ENCODE measurements at regions not wholly inside any gene's neighbourhood (a gene's known extent, or its start where the extent isn't known, plus 50 kb on each side); places are given as distances from the start of the nearest gene placed in this dataset.

DNA sequence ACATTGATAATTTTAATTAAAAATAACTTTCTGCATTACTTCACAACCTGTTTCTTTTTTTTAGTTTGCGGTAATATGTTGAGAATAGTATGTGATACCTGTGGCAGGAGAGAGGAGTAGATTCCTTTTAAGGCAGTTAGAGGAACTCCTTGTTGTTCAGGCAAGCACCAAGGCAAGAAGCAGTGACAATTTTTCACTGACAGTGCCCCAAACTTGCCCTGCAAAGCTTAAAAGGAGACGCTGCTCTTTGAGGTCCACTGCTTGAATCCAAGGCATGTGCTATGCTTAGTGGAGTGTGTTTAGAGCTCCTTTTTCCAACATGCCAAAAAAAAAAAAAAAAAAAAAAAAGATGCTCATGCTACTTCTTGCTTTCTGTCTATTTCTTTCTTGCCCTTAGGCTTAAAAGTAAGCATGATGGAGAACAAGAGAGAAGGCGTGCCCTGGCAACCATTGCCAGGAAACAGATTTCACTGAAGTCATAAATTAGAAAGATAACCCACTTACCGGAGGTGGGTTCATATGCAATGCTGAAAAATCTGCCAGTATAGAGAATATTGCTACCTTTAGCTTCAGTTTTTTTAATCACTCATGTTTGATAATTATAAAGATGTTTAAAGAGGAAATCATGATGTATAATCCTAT lies 58.3 kb upstream of the DYRK2 start:
- peaks cover 5% of the 10 kb centered on the region for H3K27me3 Mint-ChIP-seq (ENCODE audit: low read depth, poor library complexity)
- DNase-seq, result no peak
- no peaks in the 10 kb centered on the region for H3K9me3 Mint-ChIP-seq
- TF ChIP-seq, protein P1, sequence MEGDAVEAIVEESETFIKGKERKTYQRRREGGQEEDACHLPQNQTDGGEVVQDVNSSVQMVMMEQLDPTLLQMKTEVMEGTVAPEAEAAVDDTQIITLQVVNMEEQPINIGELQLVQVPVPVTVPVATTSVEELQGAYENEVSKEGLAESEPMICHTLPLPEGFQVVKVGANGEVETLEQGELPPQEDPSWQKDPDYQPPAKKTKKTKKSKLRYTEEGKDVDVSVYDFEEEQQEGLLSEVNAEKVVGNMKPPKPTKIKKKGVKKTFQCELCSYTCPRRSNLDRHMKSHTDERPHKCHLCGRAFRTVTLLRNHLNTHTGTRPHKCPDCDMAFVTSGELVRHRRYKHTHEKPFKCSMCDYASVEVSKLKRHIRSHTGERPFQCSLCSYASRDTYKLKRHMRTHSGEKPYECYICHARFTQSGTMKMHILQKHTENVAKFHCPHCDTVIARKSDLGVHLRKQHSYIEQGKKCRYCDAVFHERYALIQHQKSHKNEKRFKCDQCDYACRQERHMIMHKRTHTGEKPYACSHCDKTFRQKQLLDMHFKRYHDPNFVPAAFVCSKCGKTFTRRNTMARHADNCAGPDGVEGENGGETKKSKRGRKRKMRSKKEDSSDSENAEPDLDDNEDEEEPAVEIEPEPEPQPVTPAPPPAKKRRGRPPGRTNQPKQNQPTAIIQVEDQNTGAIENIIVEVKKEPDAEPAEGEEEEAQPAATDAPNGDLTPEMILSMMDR (IDR thresholded peaks at IDR 0.05), result no peak
- H3K4me1 Mint-ChIP-seq, result peaks cover 9% of the 10 kb centered on the region
- no peaks in the 10 kb centered on the region for H3K36me3 Mint-ChIP-seq (ENCODE audit: low read depth)
- H3K27ac Mint-ChIP-seq, result no peak overlapping the region
- no peak overlapping the region for H3K4me3 Mint-ChIP-seq

DNA sequence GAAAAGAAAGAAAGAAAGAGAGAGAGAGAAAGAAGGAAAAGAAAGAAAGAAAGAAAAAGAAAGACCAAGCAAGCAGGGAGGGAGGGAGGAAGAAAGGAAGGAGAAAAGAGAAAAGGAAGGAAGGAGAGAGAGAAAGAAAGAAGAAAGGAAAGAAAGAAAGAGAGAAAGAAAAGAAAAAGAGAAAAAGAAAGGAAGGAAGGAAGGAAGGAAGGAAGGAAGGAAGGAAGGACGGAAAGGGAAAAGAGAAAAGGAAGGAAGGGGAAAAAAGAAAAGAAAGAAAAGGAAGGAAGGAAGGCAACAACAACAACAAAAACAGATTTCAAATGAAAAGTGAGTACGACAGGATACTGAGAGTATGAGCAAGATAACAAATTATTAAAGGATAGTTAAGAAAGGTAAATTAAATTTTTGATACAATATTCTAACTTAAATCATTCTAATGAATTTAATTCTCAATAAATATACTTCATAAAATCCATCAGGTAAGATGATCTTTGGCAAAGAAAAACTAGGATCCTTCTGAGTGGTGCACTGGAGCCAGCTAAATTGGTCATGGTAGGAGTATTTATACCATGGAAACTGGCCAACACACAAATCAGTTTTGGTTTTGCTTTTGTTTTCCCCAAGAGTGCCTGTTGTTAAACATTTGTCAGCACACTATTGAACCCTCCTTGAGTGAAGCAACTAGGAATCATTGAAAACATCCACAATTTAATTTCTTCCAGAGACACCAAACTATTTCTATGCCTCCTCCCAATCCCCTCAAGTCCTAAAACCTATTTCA lies 56.1 kb upstream of the DYRK2 start:
- peaks cover 3% of the 10 kb centered on the region for H3K9me3 Mint-ChIP-seq
- H3K27me3 Mint-ChIP-seq (ENCODE audit: low read depth, poor library complexity), result no peaks in the 10 kb centered on the region
- TF ChIP-seq, protein P1 (IDR thresholded peaks at IDR 0.05), result no peak
- no peaks in the 10 kb centered on the region for H3K36me3 Mint-ChIP-seq (ENCODE audit: low read depth)
- H3K27ac Mint-ChIP-seq, result peak overlapping the region; percentile 58
- no peak overlapping the region for H3K4me3 Mint-ChIP-seq
- DNase-seq, result no peak
- H3K4me1 Mint-ChIP-seq, result peaks cover 11% of the 10 kb centered on the region

DNA sequence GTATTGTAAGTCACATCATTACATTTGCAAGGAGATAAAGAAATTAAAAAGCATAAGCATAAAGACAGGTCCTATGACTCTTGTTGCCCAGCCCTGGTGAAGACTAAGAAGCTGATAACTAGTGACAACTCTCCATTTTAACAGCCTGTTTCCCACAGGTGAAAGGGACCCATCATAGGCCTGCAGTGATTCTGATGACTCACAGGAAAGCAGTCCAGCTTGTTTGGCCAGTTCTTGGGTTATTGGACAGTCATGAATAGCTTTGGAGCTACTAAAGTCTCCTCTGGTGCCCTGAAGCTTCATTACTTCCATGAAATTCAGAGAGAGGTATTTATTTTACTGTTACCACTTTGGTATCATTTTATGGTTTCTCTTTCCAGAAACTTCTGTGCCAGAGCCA lies 55.5 kb upstream of the DYRK2 start:
- Mint-ChIP-seq H3K36me3 (ENCODE audit: low read depth) (no peaks in the 10 kb centered on the region), H3K4me3 (no peak overlapping the region), H3K27me3 (ENCODE audit: low read depth, poor library complexity) (no peaks in the 10 kb centered on the region), H3K9me3 (peaks cover 7% of the 10 kb centered on the region), H3K27ac (no peak overlapping the region), H3K4me1 (peaks cover 16% of the 10 kb centered on the region)
- TF ChIP-seq, protein P1 (IDR thresholded peaks at IDR 0.05), result no peak
- DNase-seq, result no peak

DNA sequence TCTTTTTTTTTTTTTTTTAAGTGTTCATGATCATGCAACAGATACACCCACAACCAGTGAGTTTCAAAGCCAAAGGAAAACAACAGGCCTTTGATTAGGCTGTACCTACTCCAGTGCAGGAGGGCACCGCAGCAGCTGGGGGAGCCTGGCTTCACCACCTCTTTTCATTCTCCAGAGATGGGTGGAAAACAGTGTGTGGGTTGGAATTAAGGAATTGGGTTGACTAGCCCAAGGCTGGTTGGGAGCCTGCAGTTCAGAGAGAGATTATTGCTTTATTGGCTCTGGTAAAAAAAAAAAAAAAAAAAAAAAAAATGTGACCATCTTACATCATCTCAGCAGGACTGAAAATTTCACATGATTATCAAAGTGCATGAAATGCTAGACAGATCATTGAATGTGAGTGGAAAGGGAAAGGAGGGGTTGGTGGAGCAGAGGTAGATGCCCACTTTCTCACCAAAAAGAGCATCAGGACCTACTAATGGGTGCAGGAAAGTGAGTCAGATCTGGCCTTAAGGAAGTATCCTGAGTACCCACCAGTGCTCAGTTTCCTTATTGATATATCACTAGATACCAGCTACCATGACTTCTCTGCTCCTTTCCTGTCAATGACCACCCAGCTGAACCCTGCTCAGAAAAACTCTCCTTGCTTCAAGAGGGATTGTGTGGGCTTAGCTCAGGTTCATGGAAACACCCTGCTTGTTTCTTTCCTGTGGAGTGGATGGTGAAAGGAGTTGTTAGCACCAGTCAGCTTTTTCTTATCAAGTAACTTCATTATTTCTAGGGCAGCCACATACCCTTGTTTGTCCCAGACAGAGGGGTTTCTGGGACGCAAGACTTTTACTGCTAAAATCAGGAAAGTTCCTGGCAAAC lies 54.8 kb upstream of the DYRK2 start:
- H3K9me3 Mint-ChIP-seq, result peaks cover 12% of the 10 kb centered on the region
- no peak overlapping the region for H3K4me3 Mint-ChIP-seq
- H3K4me1 Mint-ChIP-seq, result peaks cover 16% of the 10 kb centered on the region
- H3K36me3 Mint-ChIP-seq (ENCODE audit: low read depth), result peaks cover 4% of the 10 kb centered on the region
- TF ChIP-seq, protein P1 (IDR thresholded peaks at IDR 0.05), result no peak
- H3K27ac Mint-ChIP-seq, result no peak overlapping the region
- no peak for DNase-seq
- no peaks in the 10 kb centered on the region for H3K27me3 Mint-ChIP-seq (ENCODE audit: low read depth, poor library complexity)

DNA sequence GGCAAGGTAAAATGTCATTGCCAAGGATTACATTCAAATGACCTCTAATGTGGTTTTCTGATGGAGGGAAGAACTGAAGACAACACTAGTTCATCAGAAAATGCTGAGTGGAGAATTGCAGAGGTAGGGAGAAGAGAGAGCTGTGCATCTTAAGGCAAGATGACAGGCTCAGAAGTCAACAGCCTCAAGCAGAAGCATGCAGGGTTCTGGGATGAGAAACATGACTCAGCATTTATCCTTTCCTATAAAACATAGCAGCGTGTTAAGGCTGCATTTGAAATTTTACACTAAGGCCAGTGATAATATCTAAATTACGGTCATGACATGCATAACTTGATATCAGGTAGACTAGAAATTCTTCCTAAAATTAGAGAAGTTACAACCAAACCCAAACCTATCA lies 53.7 kb upstream of the DYRK2 start:
- peaks cover 17% of the 10 kb centered on the region for H3K9me3 Mint-ChIP-seq
- peaks cover 16% of the 10 kb centered on the region for H3K4me1 Mint-ChIP-seq
- H3K4me3 Mint-ChIP-seq, result no peak overlapping the region
- no peaks in the 10 kb centered on the region for H3K27me3 Mint-ChIP-seq (ENCODE audit: low read depth, poor library complexity)
- TF ChIP-seq, protein P1 (IDR thresholded peaks at IDR 0.05), result no peak
- DNase-seq, result no peak
- peaks cover 12% of the 10 kb centered on the region for H3K36me3 Mint-ChIP-seq (ENCODE audit: low read depth)
- H3K27ac Mint-ChIP-seq, result no peak overlapping the region

Data from nephron progenitor cell (in vitro differentiated cells).